ENCODE measurements at regions not wholly inside any gene's neighbourhood (a gene's known extent, or its start where the extent isn't known, plus 50 kb on each side); places are given as distances from the start of the nearest gene placed in this dataset.

DNA sequence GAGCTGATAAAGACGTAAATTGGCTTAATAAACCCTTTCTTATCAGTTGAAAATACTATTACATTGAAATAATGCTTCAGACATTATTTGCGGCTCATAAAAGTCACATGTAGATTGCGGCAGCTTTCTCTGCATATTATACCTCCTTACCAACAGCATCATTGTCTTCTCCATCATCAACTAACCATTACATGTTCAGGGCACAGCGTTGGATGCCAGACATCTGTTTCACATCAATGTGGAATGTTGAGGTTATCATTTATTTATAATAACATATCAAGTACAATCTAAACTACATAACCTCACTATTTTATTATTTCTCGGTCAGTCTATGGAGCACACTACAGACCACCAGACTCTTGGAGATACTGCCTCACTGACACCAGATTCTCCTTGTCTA, 573.8 kb upstream of the FAT3 start:
- TF ChIP-seq, protein P1, sequence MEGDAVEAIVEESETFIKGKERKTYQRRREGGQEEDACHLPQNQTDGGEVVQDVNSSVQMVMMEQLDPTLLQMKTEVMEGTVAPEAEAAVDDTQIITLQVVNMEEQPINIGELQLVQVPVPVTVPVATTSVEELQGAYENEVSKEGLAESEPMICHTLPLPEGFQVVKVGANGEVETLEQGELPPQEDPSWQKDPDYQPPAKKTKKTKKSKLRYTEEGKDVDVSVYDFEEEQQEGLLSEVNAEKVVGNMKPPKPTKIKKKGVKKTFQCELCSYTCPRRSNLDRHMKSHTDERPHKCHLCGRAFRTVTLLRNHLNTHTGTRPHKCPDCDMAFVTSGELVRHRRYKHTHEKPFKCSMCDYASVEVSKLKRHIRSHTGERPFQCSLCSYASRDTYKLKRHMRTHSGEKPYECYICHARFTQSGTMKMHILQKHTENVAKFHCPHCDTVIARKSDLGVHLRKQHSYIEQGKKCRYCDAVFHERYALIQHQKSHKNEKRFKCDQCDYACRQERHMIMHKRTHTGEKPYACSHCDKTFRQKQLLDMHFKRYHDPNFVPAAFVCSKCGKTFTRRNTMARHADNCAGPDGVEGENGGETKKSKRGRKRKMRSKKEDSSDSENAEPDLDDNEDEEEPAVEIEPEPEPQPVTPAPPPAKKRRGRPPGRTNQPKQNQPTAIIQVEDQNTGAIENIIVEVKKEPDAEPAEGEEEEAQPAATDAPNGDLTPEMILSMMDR (conservative IDR thresholded peaks at IDR 0.05 in 1 of 2, IDR thresholded peaks at IDR 0.05 in 1 of 2; ENCODE audit: extremely low read depth in 1 of 2, insufficient read depth in 1 of 2, low read depth in 1 of 2, low read length in 2 of 2) = no peak
- TF ChIP-seq EZH2 (IDR thresholded peaks at IDR 0.05; ENCODE audit: borderline replicate concordance, low read length) = no peak
